HepG2 (cell line): ENCODE measurements at regions not wholly inside any gene's neighbourhood (a gene's known extent, or its start where the extent isn't known, plus 50 kb on each side); places are given as distances from the start of the nearest gene placed in this dataset.

ENCODE experiments used
- AFF4 ChIP-seq: sonication (generic); formaldehyde crosslinking; IDR thresholded peaks from 2 replicates; pipeline ENCODE4 v1.4.0; 2020; ENCODE audit warnings: missing genetic modification reagents
- CBFB ChIP-seq: sonication (generic); formaldehyde crosslinking; IDR thresholded peaks from 2 replicates; pipeline ENCODE4 v1.4.0; 2020; ENCODE audit warnings: missing genetic modification reagents
- CEBPB ChIP-seq: IDR thresholded peaks from 2 replicates; pipeline ENCODE4 v1.6.1; 2011; ENCODE audit warnings: low read depth, low read length, improper control_type of control experiment, borderline replicate concordance
- NFE2L1 ChIP-seq: sonication (generic); formaldehyde crosslinking; IDR thresholded peaks from 2 replicates; pipeline ENCODE4 v1.4.0; 2020; ENCODE audit warnings: missing genetic modification reagents, mild to moderate bottlenecking, borderline replicate concordance
- POLR2A ChIP-seq, 2 experiments: IDR thresholded peaks; 2 replicates each; pipeline ENCODE4 v1.6.1; 2011; ENCODE audit warnings: low read depth in 2 of 2, low read length in 2 of 2, mild to moderate bottlenecking in 1 of 2, moderate library complexity in 1 of 2; ENCODE audit not compliant: insufficient read depth in 1 of 2
- TOPORS ChIP-seq: sonication (generic); formaldehyde crosslinking; IDR thresholded peaks from 2 replicates; pipeline ENCODE4 v1.8.0; 2023; ENCODE audit warnings: mild to moderate bottlenecking, missing genetic modification reagents
- ZBTB7A ChIP-seq: sonication (generic); formaldehyde crosslinking; IDR thresholded peaks from 2 replicates; pipeline ENCODE4 v1.8.0; 2022; ENCODE audit warnings: mild to moderate bottlenecking, missing genetic modification reagents
- ZNF776 ChIP-seq: sonication (generic); formaldehyde crosslinking; IDR thresholded peaks from 2 replicates; pipeline ENCODE4 v1.4.0; 2020; ENCODE audit warnings: mild to moderate bottlenecking, missing genetic modification reagents
- TF ChIP-seq, protein P1 (sequence below): sonication (generic); formaldehyde crosslinking; IDR thresholded peaks from 2 replicates; pipeline ENCODE4 v1.5.0; 2020; ENCODE audit warnings: mild to moderate bottlenecking, missing genetic modification reagents, moderate library complexity
- TF ChIP-seq, protein P2 (sequence below): sonication (generic); formaldehyde crosslinking; conservative IDR thresholded peaks from 2 replicates; pipeline ENCODE4 v1.4.0; 2020; ENCODE audit warnings: missing genetic modification reagents
- TF ChIP-seq, protein P3 (sequence below): sonication (generic); formaldehyde crosslinking; conservative IDR thresholded peaks from 2 replicates; pipeline ENCODE4 v1.5.0; 2020; ENCODE audit warnings: missing genetic modification reagents
- TF ChIP-seq, protein P4 (sequence below): sonication (generic); formaldehyde crosslinking; IDR thresholded peaks from 2 replicates; pipeline ENCODE4 v1.4.0; 2020; ENCODE audit warnings: mild to moderate bottlenecking, missing genetic modification reagents

DNA sequence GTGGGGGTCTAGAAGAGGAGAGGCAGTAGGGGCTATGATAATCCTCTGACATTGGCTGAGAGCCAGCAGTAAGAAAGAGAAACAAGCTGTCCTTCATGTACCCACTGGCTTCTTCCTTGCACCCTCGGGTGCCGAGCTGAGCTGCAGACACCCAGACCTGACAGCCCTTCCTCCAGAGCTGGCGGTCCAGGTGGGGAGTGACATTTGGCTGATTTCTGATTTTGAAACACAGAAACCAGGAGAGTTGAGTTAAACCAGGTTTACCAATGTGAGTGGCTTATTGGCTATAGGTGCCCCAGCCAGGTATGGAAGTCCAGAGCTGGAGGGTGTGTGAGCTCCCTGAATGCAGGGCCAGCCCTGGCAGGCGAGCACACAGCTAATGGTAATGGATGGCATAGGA lies 59.2 kb downstream of the GADD45G start:
- TF ChIP-seq NFE2L1 (CRISPR knock-in tag) (no peak), AFF4 (CRISPR knock-in tag) (no peak), TOPORS (CRISPR knock-in tag) (no peak), CBFB (CRISPR knock-in tag) (no peak), ZBTB7A (no peak), POLR2A (IDR thresholded peaks at IDR 0.05; ENCODE audit: insufficient read depth in 1 of 2, low read depth in 2 of 2, low read length in 2 of 2) (no peak), ZNF776 (CRISPR knock-in tag) (no peak), CEBPB (no peak)
- TF ChIP-seq, protein P1, sequence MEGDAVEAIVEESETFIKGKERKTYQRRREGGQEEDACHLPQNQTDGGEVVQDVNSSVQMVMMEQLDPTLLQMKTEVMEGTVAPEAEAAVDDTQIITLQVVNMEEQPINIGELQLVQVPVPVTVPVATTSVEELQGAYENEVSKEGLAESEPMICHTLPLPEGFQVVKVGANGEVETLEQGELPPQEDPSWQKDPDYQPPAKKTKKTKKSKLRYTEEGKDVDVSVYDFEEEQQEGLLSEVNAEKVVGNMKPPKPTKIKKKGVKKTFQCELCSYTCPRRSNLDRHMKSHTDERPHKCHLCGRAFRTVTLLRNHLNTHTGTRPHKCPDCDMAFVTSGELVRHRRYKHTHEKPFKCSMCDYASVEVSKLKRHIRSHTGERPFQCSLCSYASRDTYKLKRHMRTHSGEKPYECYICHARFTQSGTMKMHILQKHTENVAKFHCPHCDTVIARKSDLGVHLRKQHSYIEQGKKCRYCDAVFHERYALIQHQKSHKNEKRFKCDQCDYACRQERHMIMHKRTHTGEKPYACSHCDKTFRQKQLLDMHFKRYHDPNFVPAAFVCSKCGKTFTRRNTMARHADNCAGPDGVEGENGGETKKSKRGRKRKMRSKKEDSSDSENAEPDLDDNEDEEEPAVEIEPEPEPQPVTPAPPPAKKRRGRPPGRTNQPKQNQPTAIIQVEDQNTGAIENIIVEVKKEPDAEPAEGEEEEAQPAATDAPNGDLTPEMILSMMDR (CRISPR knock-in tag), result no peak
- TF ChIP-seq, protein P2, sequence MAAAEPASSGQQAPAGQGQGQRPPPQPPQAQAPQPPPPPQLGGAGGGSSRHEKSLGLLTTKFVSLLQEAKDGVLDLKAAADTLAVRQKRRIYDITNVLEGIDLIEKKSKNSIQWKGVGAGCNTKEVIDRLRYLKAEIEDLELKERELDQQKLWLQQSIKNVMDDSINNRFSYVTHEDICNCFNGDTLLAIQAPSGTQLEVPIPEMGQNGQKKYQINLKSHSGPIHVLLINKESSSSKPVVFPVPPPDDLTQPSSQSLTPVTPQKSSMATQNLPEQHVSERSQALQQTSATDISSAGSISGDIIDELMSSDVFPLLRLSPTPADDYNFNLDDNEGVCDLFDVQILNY (CRISPR knock-in tag), result no peak
- TF ChIP-seq, protein P3, sequence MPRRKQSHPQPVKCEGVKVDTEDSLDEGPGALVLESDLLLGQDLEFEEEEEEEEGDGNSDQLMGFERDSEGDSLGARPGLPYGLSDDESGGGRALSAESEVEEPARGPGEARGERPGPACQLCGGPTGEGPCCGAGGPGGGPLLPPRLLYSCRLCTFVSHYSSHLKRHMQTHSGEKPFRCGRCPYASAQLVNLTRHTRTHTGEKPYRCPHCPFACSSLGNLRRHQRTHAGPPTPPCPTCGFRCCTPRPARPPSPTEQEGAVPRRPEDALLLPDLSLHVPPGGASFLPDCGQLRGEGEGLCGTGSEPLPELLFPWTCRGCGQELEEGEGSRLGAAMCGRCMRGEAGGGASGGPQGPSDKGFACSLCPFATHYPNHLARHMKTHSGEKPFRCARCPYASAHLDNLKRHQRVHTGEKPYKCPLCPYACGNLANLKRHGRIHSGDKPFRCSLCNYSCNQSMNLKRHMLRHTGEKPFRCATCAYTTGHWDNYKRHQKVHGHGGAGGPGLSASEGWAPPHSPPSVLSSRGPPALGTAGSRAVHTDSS, result no peak
- TF ChIP-seq, protein P4, sequence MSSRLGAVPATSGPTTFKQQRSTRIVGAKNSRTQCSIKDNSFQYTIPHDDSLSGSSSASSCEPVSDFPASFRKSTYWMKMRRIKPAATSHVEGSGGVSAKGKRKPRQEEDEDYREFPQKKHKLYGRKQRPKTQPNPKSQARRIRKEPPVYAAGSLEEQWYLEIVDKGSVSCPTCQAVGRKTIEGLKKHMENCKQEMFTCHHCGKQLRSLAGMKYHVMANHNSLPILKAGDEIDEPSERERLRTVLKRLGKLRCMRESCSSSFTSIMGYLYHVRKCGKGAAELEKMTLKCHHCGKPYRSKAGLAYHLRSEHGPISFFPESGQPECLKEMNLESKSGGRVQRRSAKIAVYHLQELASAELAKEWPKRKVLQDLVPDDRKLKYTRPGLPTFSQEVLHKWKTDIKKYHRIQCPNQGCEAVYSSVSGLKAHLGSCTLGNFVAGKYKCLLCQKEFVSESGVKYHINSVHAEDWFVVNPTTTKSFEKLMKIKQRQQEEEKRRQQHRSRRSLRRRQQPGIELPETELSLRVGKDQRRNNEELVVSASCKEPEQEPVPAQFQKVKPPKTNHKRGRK (CRISPR knock-in tag), result no peak
